Left lung (tissue), 4 donors: ENCODE measurements at regions not wholly inside any gene's neighbourhood (a gene's known extent, or its start where the extent isn't known, plus 50 kb on each side); places are given as distances from the start of the nearest gene placed in this dataset.
"Not testable (repeated sequence)": the region's sequence is repeated elsewhere in the genome, so short reads cannot be mapped to it uniquely, and the experiment has no call there.

ENCODE experiments used
- ATAC-seq: fragments of 200-7000 bp; cut with Tn5 transposase; one replicate; pipeline ENCODE4 v1.9.1; 2020; ENCODE audit warnings: moderate library complexity
- DNase-seq, 4 donors: peaks; one replicate each; pipeline ENCODE4 v3.0.0-alpha.2; 2013 to 2020
- H3K27ac ChIP-seq, 2 donors: fragments of 200-600 bp; sonication (generic) in 1 of 2; one replicate each; pipeline versions ENCODE4 v1.5.0 to v1.8.0; 2020 to 2021
- H3K27me3 ChIP-seq, 2 donors: fragments of 200-600 bp; sonication (generic) in 1 of 2; one replicate each; pipeline versions ENCODE4 v1.5.0 to v1.8.0; 2020 to 2021
- H3K36me3 ChIP-seq, 2 donors: fragments of 200-600 bp; sonication (generic) in 1 of 2; one replicate each; pipeline versions ENCODE4 v1.5.0 to v1.8.0; 2020 to 2021
- H3K4me1 ChIP-seq, 2 donors: fragments of 200-600 bp; one replicate each; pipeline ENCODE4 v1.8.0; 2021
- H3K4me3 ChIP-seq, 2 donors: fragments of 200-600 bp; sonication (generic) in 1 of 2; one replicate each; pipeline versions ENCODE4 v1.5.0 to v1.8.0; 2020 to 2021; ENCODE audit warnings: mild to moderate bottlenecking in 1 of 2
- H3K9me3 ChIP-seq, 2 donors: fragments of 200-600 bp; sonication (generic) in 1 of 2; one replicate each; pipeline versions ENCODE4 v1.5.0 to v1.8.0; 2020 to 2021
- intact Hi-C, 2 donors: fragments of 100-400 bp; cut with DNase I; formaldehyde crosslinking; loops; one replicate each; pipeline versions ENCODE4 v1.11.2 to v1.14.2; 2022
- TF ChIP-seq, protein P1 (sequence below), 2 donors: fragments of 200-600 bp; sonication (generic) in 1 of 2; IDR thresholded peaks; one replicate each; pipeline versions ENCODE4 v1.5.0 to v1.8.0; 2021; ENCODE audit warnings: antibody characterized with exemption in 2 of 2
- donor health status: DM: no; HTN: yes; CAD: no.
- donor health status: DM: no; HTN: no; CAD: no.

- H3K27me3 ChIP-seq, result no peaks in the 10 kb centered on the region
- H3K4me3 ChIP-seq, result no peak overlapping the region
- no peaks in the 10 kb centered on the region for H3K4me1 ChIP-seq
- TF ChIP-seq, protein P1, sequence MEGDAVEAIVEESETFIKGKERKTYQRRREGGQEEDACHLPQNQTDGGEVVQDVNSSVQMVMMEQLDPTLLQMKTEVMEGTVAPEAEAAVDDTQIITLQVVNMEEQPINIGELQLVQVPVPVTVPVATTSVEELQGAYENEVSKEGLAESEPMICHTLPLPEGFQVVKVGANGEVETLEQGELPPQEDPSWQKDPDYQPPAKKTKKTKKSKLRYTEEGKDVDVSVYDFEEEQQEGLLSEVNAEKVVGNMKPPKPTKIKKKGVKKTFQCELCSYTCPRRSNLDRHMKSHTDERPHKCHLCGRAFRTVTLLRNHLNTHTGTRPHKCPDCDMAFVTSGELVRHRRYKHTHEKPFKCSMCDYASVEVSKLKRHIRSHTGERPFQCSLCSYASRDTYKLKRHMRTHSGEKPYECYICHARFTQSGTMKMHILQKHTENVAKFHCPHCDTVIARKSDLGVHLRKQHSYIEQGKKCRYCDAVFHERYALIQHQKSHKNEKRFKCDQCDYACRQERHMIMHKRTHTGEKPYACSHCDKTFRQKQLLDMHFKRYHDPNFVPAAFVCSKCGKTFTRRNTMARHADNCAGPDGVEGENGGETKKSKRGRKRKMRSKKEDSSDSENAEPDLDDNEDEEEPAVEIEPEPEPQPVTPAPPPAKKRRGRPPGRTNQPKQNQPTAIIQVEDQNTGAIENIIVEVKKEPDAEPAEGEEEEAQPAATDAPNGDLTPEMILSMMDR (IDR thresholded peaks at IDR 0.05), result no peak
- no peak for ATAC-seq
- DNase-seq, result no peak
- H3K9me3 ChIP-seq, result no peaks in the 10 kb centered on the region
- intact Hi-C loops, result no loop called here
- no peak overlapping the region for H3K27ac ChIP-seq
- no peaks in the 10 kb centered on the region for H3K36me3 ChIP-seq
Measured at GRCh38 chr14:27613102-27613501, 1015.3 kb upstream of the NOVA1 start.

DNA sequence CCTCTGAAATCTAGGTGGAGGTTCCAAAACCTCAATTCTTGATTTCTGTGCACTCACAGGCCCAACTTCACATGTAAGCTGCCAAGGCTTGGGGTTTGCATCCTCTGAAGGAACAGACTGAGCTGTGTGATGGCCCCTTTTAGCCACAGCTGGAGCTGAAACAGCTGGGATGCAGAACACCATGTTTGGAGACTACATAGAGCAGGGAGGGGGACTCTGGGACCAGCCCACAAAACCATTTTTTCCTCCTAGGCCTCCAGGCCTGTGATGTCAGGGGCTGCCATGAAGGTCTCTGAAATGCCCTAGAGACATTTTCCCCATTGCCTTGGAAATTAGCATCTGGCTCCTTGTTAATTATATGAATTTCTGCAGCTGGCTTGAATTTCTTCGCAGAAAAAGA lies 1025.9 kb upstream of the NOVA1 start:
- ATAC-seq (no peak), DNase-seq (no peak)
- no peak overlapping the region for H3K27ac ChIP-seq
- H3K9me3 ChIP-seq, result peaks cover 0 to 29% of the 10 kb centered on the region in 2 donors
- TF ChIP-seq, protein P1 (IDR thresholded peaks at IDR 0.05), result no peak
- no peaks in the 10 kb centered on the region for H3K36me3 ChIP-seq
- H3K4me3 ChIP-seq, result no peak overlapping the region
- no peaks in the 10 kb centered on the region for H3K4me1 ChIP-seq
- no peaks in the 10 kb centered on the region for H3K27me3 ChIP-seq
- intact Hi-C loops, result no loop called here

- H3K27ac ChIP-seq, result no peak overlapping the region
- H3K36me3 ChIP-seq, result no peaks in the 10 kb centered on the region
- TF ChIP-seq, protein P1 (IDR thresholded peaks at IDR 0.05), result no peak
- ATAC-seq, result no peak
- intact Hi-C loops, result no loop called here
- no peaks in the 10 kb centered on the region for H3K4me1 ChIP-seq
- H3K9me3 ChIP-seq, result no peaks in the 10 kb centered on the region
- no peak for DNase-seq
- H3K27me3 ChIP-seq, result no peaks in the 10 kb centered on the region
- H3K4me3 ChIP-seq, result no peak overlapping the region
Measured at GRCh38 chr14:27634056-27634970, 1036.5 kb upstream of the NOVA1 start.

DNA sequence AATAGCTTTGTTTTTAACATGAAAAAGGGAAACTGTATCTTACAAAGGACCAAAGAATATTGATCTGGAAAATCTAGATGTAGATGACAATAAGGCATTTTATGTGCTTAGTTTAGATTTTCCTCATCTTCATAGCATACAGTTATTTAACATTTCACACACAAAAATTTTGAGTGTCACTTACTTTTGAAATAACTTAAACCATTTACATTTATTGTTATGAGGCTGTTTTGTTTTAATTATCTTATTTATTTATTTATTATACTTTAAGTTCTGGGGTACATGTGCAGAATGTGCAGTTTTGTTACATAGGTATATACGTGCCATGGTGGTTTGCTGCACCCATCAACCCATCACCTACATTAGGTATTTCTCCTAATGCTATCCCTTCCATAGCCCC lies 1042.9 kb upstream of the NOVA1 start:
- ATAC-seq, H3K4me1 ChIP-seq, intact Hi-C loops, DNase-seq, H3K27ac ChIP-seq, H3K27me3 ChIP-seq, H3K36me3 ChIP-seq, H3K4me3 ChIP-seq: not testable (repeated sequence)
- peaks cover 0 to 22% of the 10 kb centered on the region in 2 donors for H3K9me3 ChIP-seq

DNA sequence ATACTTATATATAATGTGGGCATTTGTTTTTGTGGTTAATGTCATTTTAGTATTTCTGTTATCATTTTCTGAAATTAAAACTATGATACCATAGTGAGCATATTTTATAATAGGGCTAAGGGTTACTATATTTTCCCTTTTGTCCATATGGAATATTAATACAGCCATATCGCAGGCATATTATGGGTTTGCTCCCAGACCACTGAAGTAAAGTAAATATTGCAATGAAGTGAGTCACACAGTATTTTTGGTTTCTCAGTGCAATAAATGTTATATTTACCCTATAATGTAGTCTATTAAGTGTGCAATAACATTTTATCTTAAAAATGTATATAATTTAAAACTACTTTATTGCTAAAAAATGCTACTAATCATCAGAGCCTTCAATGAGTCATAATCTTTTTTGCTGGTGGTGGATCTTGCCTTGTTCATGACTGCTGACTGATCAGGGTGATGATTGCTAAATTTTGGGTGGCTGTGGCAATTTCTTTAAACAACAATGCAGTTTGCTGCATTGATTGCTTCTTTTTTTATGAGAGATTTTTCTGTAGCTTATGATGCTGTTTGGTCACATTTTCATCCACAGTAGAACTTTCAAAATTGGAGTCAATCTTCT lies 1044.5 kb upstream of the NOVA1 start:
- no peaks in the 10 kb centered on the region for H3K36me3 ChIP-seq
- H3K9me3 ChIP-seq, result peaks cover 0 to 22% of the 10 kb centered on the region in 2 donors
- no peak overlapping the region for H3K4me3 ChIP-seq
- ATAC-seq (no peak), DNase-seq (no peak)
- intact Hi-C loops, result no loop called here
- no peak overlapping the region for H3K27ac ChIP-seq
- H3K4me1 ChIP-seq, result no peaks in the 10 kb centered on the region
- TF ChIP-seq, protein P1 (IDR thresholded peaks at IDR 0.05), result no peak
- H3K27me3 ChIP-seq, result no peaks in the 10 kb centered on the region
